Heart left ventricle (tissue), 16 donors: ENCODE measurements at regions not wholly inside any gene's neighbourhood (a gene's known extent, or its start where the extent isn't known, plus 50 kb on each side); places are given as distances from the start of the nearest gene placed in this dataset.

Experiments used
- ATAC-seq, 4 donors: fragments of 200-7000 bp; cut with Tn5 transposase; one replicate each; pipeline ENCODE4 v1.9.1; 2020 to 2022; ENCODE audit warnings: moderate library complexity in 4 of 4, mild to moderate bottlenecking in 3 of 4, moderate number of reproducible peaks in 1 of 4
- DNase-seq, 5 donors: peaks; one replicate each; pipeline ENCODE4 v3.0.0-alpha.2; 2020
- H3K27ac ChIP-seq, 12 donors: fragments of 200-600 bp; sonication (generic) in 4 of 12; one replicate each; pipeline versions ENCODE4 v1.5.0 to v1.8.0; 2016 to 2022; ENCODE audit warnings: mild to moderate bottlenecking in 2 of 12
- H3K27me3 ChIP-seq, 9 donors: fragments of 200-600 bp; sonication (generic) in 2 of 9; one replicate each; pipeline versions ENCODE4 v1.5.1 to v1.8.0; 2016 to 2022; ENCODE audit warnings: mild to moderate bottlenecking in 3 of 9
- H3K36me3 ChIP-seq, 9 donors: fragments of 200-600 bp; sonication (generic) in 2 of 9; one replicate each; pipeline versions ENCODE4 v1.5.0 to v1.8.0; 2018 to 2022; ENCODE audit warnings: mild to moderate bottlenecking in 2 of 9
- H3K4me1 ChIP-seq, 12 donors: fragments of 200-600 bp; sonication (generic) in 4 of 12; one replicate each; pipeline versions ENCODE4 v1.5.0 to v1.8.0; 2016 to 2022; ENCODE audit warnings: mild to moderate bottlenecking in 3 of 12
- H3K4me3 ChIP-seq, 12 donors: fragments of 200-600 bp; sonication (generic) in 4 of 12; one replicate each; pipeline versions ENCODE4 v1.5.0 to v1.8.0; 2017 to 2022; ENCODE audit warnings: mild to moderate bottlenecking in 9 of 12, moderate library complexity in 4 of 12
- H3K9me3 ChIP-seq, 12 donors: fragments of 200-600 bp; sonication (generic) in 4 of 12; one replicate each; pipeline versions ENCODE4 v1.5.0 to v1.8.0; 2016 to 2022; ENCODE audit warnings: mild to moderate bottlenecking in 1 of 12
- POLR2A ChIP-seq, 2 donors: fragments of 450-650 bp; IDR thresholded peaks; one replicate each; pipeline ENCODE4 v1.6.1; 2017; ENCODE audit warnings: antibody characterized with exemption in 2 of 2, mild to moderate bottlenecking in 2 of 2, moderate library complexity in 2 of 2
- WGBS, 4 donors: extraction: QIAGEN DNeasy Blood & Tissue Kit in 2 of 4; methylation state at CpG; one replicate each; pipeline versions ENCODE4 v1.1.5 to v1.1.7; 2013 to 2018; 5-methylcytosine and 5-hydroxymethylcytosine counted together
- intact Hi-C, 10 donors: fragments of 100-400 bp; cut with DNase I; formaldehyde crosslinking; loops; one replicate each; pipeline versions ENCODE4 v1.11.1 to v1.14.2; 2022
- TF ChIP-seq, protein P1 (sequence below), 12 donors: fragments of 200-600 bp; sonication (generic) in 4 of 12; IDR thresholded peaks; one replicate each; pipeline versions ENCODE4 v1.5.0 to v1.8.0; 2018 to 2022; ENCODE audit warnings: antibody characterized with exemption in 12 of 12, mild to moderate bottlenecking in 5 of 12
- donor health status: ischemic (EF 13 %, LVEDD 7.1; RV severe dilation, severe dysfunction).
- donor health status: healthy with polysubstance abuse.
- donor health status: DM: no; HTN: yes; CAD: no.
- donor health status: DM: no; HTN: no; CAD: no.
- donor health status: ischemic (EF 25% LVEDD 6.9; RV normal size, moderate dysfunction).
- donor health status: ischemic (EF 25% LVEDD 5.7; RV mildly dilated, moderate dysfunction).
- donor health status: healthy.
- donor health status: DM: yes; HTN: yes; CAD: no.
- donor health status: ischemic (EF 35%, LVEDD 5.7; RV mildly dilated, moderate dysfunction).
- donor health status: nonischemic (EF 11% LVEDD 7.7; RV severe dilation, severe dysfunction).
- donor health status: DM: yes; HTN: yes; CAD: no.
- donor health status: PGD.
- donor health status: ischemic (EF 29% LVEDD 5.4; RV normal size, mild dysfunction).
- donor health status: nonischemic (EF 23%, LVEDD 6.1; RV moderate dilation, normal function).

GRCh38 chr1:108082738-108083562 lies 117.2 kb downstream of the SLC25A24 start:
- no peak for TF ChIP-seq POLR2A (IDR thresholded peaks at IDR 0.05)
- TF ChIP-seq, protein P1, sequence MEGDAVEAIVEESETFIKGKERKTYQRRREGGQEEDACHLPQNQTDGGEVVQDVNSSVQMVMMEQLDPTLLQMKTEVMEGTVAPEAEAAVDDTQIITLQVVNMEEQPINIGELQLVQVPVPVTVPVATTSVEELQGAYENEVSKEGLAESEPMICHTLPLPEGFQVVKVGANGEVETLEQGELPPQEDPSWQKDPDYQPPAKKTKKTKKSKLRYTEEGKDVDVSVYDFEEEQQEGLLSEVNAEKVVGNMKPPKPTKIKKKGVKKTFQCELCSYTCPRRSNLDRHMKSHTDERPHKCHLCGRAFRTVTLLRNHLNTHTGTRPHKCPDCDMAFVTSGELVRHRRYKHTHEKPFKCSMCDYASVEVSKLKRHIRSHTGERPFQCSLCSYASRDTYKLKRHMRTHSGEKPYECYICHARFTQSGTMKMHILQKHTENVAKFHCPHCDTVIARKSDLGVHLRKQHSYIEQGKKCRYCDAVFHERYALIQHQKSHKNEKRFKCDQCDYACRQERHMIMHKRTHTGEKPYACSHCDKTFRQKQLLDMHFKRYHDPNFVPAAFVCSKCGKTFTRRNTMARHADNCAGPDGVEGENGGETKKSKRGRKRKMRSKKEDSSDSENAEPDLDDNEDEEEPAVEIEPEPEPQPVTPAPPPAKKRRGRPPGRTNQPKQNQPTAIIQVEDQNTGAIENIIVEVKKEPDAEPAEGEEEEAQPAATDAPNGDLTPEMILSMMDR (IDR thresholded peaks at IDR 0.05): no peak
- DNase-seq (no peak), ATAC-seq (no peak)
- Histone ChIP-seq H3K36me3 (no peaks in the 10 kb centered on the region), H3K4me3 (no peak overlapping the region), H3K4me1 (peaks cover 0 to 19% (median 0%) of the 10 kb centered on the region in 12 donors), H3K9me3 (no peaks in the 10 kb centered on the region), H3K27me3 (peaks cover 0 to 8% (median 0%) of the 10 kb centered on the region in 9 donors), H3K27ac (no peak overlapping the region)
- intact Hi-C loops: no loop called here
- WGBS, 4 donors: 55 to 63% (median 60%) methylated on average over 4 of the region's 4 CpGs

DNA sequence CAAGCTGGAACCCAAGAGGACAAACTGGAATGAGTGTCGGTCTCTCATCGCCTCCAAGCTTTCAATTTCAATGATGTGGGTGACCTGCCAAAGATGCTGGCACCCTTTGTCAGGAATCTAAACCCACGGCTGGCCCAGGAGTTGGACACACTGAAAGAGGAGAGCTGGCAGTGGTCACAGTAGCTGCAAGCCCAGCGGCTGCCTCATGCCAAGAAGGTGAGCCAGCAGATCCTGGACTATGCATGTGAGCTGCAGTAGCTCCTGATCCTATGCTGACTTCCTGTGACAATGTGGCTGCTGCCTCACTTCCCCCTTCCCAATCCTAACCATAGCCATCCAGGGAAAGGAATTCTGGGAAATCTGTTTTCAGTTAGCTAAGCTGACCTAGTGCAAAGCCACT lies 117.0 kb upstream of the VAV3 start:
- TF ChIP-seq POLR2A (IDR thresholded peaks at IDR 0.05): no peak
- TF ChIP-seq, protein P1 (IDR thresholded peaks at IDR 0.05): no peak
- Histone ChIP-seq H3K9me3 (no peaks in the 10 kb centered on the region), H3K27me3 (peaks cover 0 to 8% (median 0%) of the 10 kb centered on the region in 9 donors), H3K4me3 (no peak overlapping the region), H3K36me3 (no peaks in the 10 kb centered on the region), H3K4me1 (peaks cover 0 to 26% (median 0%) of the 10 kb centered on the region in 12 donors), H3K27ac (no peak overlapping the region)
- DNase-seq (peak in 1 of 5 donors; percentile 25), ATAC-seq (no peak)
- intact Hi-C loops: no loop called here
- WGBS, 4 donors: 78 to 92% (median 86%) methylated on average over 4 of the region's 4 CpGs

DNA sequence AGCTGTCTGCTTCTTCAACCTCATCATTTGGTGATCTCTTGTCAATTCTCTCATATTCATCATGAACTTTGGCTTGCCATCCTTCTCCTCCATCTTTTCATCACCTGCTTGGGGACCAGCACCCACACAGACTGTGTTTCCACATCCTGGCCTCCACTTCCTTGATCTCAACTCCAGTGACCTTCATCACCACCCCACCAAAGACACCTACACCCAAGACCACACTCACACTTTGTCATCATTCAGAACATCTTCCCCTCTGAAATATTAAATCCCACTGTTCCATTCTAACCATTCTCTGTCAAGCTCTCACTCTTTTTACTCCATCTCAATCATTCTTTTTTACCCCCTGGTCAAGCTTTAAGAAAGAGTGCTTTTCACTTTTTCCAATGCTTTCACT lies 115.5 kb upstream of the VAV3 start:
- Histone ChIP-seq H3K9me3 (no peaks in the 10 kb centered on the region), H3K36me3 (no peaks in the 10 kb centered on the region), H3K27me3 (peaks cover 0 to 8% (median 0%) of the 10 kb centered on the region in 9 donors), H3K27ac (peak overlapping the region in 1 of 12 donors; percentile 5), H3K4me3 (no peak overlapping the region), H3K4me1 (peaks cover 0 to 26% (median 0%) of the 10 kb centered on the region in 12 donors)
- no peak for DNase-seq
- no peak for ATAC-seq
- intact Hi-C loops: no loop called here
- TF ChIP-seq POLR2A (IDR thresholded peaks at IDR 0.05): no peak
- TF ChIP-seq, protein P1 (IDR thresholded peaks at IDR 0.05): no peak

DNA sequence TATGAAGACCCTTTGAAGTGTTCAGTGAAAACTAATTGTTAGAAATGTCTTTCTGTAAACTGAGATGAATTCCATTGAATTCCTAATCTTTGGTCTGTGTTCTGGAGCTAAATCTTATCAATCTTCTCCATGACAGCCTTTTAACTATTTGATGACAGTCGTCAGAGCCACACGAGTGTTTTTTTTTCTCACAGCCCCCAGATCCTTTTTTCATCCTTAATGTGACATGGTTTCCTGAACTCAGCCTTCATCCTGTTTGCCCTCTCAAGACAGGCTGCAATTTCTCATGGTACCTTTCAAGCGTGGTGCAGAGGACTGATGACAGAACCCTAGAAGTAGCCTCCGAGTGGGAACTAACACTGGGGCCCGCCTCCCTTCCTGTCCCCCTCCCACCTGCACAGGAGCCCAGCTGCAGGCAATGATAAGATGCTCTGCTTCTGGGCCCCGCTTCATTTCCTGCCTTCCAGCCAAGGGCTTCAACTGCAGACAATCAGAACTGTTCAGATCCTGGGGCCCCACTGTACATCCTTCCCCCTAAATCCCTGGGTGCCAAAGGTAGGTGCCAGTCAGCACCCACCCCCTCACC lies 114.6 kb upstream of the VAV3 start:
- Histone ChIP-seq H3K27me3 (peaks cover 0 to 8% (median 0%) of the 10 kb centered on the region in 9 donors), H3K9me3 (no peaks in the 10 kb centered on the region), H3K4me3 (no peak overlapping the region), H3K4me1 (peaks cover 0 to 26% (median 0%) of the 10 kb centered on the region in 12 donors), H3K36me3 (no peaks in the 10 kb centered on the region), H3K27ac (peak overlapping the region in 1 of 12 donors; percentile 5)
- TF ChIP-seq, protein P1 (IDR thresholded peaks at IDR 0.05): no peak
- TF ChIP-seq POLR2A (IDR thresholded peaks at IDR 0.05): no peak
- intact Hi-C loops: no loop called here
- ATAC-seq: no peak
- DNase-seq: no peak
- 14 to 29% (median 26%) methylated on average over 6 of the region's 6 CpGs for WGBS, 4 donors
